IPS-15b (cell line): ENCODE measurements at regions not wholly inside any gene's neighbourhood (a gene's known extent, or its start where the extent isn't known, plus 50 kb on each side); places are given as distances from the start of the nearest gene placed in this dataset.

ENCODE experiments used
- H3K27me3 ChIP-seq: one replicate; pipeline ENCODE4 v1.6.1; 2013; ENCODE audit warnings: low read length; ENCODE audit not compliant: control insufficient read depth, insufficient read depth
- H3K36me3 ChIP-seq: one replicate; pipeline ENCODE4 v1.6.1; 2013; ENCODE audit warnings: low read length; ENCODE audit not compliant: control insufficient read depth, insufficient read depth
- H3K4me1 ChIP-seq: one replicate; pipeline ENCODE4 v1.6.1; 2013; ENCODE audit warnings: mild to moderate bottlenecking, low read length; ENCODE audit not compliant: control insufficient read depth, insufficient read depth
- H3K4me3 ChIP-seq: one replicate; pipeline ENCODE4 v1.5.1; 2013; ENCODE audit warnings: low read depth, low read length
- H3K9ac ChIP-seq: one replicate; pipeline ENCODE4 v1.6.1; 2013; ENCODE audit warnings: low read depth, mild to moderate bottlenecking, low read length
- H3K9me3 ChIP-seq: one replicate; pipeline ENCODE4 v1.6.1; 2013; ENCODE audit warnings: mild to moderate bottlenecking, low read length; ENCODE audit not compliant: control insufficient read depth, insufficient read depth

DNA sequence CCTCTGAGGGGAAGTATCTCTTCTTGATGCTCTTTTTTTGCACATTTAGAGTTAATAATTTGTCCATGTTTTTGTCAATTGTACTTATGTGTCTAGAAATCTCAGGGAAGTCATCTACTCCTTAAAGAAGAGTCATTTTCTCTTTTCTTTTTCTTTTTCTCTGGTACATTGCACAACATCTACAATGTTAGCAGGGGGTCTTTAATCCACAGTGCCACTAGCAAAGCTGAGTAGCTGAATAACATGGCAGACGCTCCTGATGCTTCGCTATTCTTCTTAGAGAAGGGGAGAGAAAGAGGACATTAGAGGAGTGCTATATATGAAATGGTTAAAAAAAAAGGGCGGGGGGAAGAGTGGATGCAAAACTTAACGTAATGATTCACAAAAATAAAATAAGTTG is 399.6 kb upstream of the CWC22 start:
- H3K36me3 ChIP-seq: no peaks in the 10 kb centered on the region
- H3K4me1 ChIP-seq: no peaks in the 10 kb centered on the region
- no peaks in the 10 kb centered on the region for H3K9me3 ChIP-seq
- no peak overlapping the region for H3K9ac ChIP-seq
- no peak overlapping the region for H3K4me3 ChIP-seq
- no peaks in the 10 kb centered on the region for H3K27me3 ChIP-seq

DNA sequence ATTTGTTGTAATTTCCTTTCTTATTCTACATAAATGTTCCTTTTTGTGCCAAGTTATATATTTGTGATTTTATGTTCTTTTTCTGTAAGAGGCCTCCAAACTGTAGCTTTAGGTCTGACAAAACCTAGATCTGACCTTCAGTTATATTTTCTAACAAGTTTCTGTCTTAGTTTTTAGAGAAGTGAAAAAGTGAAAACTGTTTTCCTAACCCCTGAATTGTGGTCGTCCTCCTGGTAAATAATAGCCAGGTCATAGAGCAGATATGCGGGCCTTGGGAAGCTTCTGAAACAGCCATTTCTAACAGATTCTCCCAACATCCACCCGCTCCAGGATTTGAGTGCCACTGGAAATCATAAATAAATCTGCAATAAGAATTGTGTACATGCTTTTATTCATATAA is 398.4 kb upstream of the CWC22 start:
- Histone ChIP-seq H3K27me3 (no peaks in the 10 kb centered on the region), H3K4me3 (no peak overlapping the region), H3K9me3 (no peaks in the 10 kb centered on the region), H3K36me3 (no peaks in the 10 kb centered on the region), H3K9ac (no peak overlapping the region), H3K4me1 (no peaks in the 10 kb centered on the region)

DNA sequence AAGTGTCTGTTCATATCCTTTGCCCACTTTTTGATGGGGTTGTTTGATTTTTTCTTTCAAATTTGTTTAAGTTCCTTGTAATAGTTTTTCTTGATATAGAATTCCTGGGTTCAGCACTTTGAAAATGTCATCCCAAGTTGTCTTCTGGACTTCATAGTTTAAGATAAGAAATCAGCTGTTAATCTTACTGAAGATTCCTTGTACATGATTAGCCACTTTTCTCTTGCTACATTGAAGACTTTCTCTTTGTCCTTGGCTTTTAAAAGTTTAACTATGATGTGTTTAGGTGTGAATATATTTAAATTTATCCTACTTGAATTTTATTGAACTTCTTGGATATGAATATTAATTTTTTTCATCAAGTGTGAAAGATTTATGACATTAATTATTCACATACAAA is 387.2 kb upstream of the CWC22 start:
- no peaks in the 10 kb centered on the region for H3K4me1 ChIP-seq
- no peak overlapping the region for H3K9ac ChIP-seq
- H3K9me3 ChIP-seq: no peaks in the 10 kb centered on the region
- H3K36me3 ChIP-seq: no peaks in the 10 kb centered on the region
- no peaks in the 10 kb centered on the region for H3K27me3 ChIP-seq
- H3K4me3 ChIP-seq: no peak overlapping the region

DNA sequence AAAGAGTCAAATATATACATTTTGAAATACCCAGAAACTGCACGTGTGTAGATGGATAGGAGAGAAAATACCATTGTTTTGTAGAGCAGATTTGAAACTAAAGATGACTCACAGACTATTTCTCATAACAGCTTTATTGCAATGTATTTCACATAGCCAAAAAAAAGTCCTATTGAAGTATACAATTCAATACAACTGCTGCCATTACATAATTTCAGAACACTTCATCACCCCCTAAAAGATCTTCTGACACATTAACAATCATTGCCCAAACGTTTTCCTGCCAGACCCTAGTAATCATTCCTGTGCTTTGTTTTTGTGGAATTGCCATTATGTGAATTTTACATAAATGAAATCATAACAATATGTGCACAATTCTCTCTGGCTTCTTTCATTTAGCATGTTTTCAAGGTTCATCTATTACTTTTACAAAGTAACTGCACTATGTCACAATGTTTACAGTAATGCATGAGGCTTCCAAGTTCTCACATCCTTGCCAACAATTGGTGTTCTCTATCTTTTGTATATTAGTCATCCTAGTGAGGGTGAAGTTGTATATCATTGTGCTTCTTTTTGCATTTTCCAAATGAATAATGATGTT is 378.6 kb upstream of the CWC22 start:
- Histone ChIP-seq H3K4me1 (no peaks in the 10 kb centered on the region), H3K9me3 (no peaks in the 10 kb centered on the region), H3K27me3 (no peaks in the 10 kb centered on the region), H3K9ac (no peak overlapping the region), H3K36me3 (no peaks in the 10 kb centered on the region), H3K4me3 (no peak overlapping the region)

DNA sequence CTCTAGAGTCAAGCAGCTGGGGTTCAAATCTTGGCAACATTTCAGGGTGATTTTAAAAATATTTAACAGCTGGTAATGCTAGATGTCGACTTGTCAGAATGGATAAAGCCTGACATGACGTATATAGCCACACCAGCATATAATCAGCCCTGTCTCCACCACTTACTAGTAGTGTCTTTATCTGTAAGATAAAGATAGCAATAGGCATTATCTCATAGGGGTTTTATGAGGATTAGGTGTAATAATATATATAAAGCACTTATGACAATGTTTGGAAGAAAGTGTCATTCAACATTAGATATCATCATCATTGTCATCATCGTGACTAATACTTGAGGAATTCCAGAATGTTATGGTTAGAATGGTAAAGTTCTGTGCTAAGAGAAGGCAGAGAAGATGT is 369.0 kb upstream of the CWC22 start:
- H3K36me3 ChIP-seq: no peaks in the 10 kb centered on the region
- H3K9ac ChIP-seq: no peak overlapping the region
- no peaks in the 10 kb centered on the region for H3K9me3 ChIP-seq
- no peak overlapping the region for H3K4me3 ChIP-seq
- H3K27me3 ChIP-seq: no peaks in the 10 kb centered on the region
- H3K4me1 ChIP-seq: no peaks in the 10 kb centered on the region

DNA sequence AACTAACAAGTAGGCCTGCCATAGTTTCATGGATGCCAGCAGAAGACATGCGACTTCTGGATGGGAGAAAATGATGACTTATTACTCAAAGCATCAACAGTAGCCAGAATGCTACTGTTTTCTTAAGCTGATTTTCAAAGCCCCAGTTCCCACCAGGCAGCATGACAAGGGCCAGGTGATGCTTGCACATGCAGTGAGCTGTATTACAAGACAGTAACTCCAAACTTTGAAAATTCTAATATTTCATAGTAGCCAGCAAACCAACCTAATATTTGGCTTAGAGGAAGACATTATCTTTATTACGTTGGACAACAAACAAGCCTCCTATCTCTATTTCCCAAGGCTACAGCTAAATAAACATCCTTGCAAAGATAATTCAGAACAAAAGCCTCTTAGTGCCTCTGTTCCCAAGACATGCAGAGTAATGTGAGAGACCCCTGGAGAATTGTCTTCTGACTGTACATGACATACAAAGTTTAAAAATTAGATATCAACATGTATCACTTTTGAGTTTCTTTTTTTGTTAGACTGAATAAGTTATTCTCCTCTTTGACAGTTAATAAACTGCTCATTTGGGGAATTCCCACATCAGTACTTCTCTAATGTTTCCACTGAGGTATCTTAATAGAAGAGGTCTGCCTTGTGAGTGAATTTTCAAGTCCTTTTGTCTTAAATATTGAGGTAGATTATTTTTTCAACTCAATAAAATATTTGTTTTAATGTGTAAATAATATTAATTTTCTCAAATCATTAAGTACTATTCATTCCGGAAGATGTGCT is 367.6 kb upstream of the CWC22 start:
- Histone ChIP-seq H3K9me3 (no peaks in the 10 kb centered on the region), H3K9ac (no peak overlapping the region), H3K4me3 (no peak overlapping the region), H3K4me1 (peaks cover 3% of the 10 kb centered on the region), H3K27me3 (no peaks in the 10 kb centered on the region), H3K36me3 (no peaks in the 10 kb centered on the region)

DNA sequence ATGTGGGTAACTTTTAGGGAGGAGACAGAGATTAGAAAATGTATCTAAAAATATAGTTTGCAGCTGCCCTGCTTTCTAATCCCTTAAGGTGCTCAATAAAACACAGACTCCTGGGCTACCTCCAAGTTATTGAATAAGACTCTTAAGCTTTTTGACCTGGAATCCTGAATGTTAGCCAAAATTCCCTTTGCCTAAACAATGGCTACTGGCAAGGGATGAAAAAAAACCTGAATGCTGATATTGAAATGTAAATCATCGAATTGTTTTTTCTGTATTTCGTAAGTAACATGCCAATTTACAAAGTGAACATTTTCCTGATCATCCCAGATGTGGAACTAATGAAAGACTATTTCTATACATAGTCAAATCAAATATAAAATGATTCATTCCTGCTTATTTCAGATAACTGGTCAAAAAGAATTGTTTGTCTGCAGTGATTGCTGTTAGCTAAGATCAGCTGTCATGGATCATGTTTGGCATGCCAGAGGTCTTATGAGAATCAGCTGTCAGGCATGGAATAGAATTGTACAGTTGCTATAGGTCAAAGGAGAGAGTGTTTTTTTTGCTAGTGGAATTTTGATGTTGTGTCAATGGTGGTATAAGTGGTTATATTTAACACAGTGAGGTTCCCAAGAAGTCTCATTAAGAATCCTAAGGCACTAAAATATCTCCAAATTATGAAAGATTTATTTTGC is 363.6 kb upstream of the CWC22 start:
- H3K4me3 ChIP-seq: no peak overlapping the region
- no peaks in the 10 kb centered on the region for H3K9me3 ChIP-seq
- H3K27me3 ChIP-seq: no peaks in the 10 kb centered on the region
- peaks cover 3% of the 10 kb centered on the region for H3K4me1 ChIP-seq
- no peaks in the 10 kb centered on the region for H3K36me3 ChIP-seq
- H3K9ac ChIP-seq: no peak overlapping the region

DNA sequence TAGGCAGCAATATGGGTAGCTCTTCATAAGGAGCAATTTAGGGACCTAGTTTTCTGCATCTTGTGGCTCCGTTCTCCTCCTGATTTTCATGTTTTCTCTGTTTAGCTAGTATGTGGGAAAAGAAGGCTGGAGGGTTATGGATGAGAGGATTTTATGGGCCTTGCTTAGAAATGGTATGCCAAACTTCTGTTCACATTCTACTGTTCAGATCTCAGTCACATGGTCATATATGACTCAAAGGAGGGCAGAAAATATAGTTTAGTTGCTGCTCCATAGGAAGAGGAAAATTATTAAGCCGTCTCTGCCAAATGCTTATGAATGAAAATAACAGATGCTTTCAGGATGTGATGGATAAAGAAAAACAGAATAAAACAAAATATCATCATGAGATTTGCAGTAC is 361.8 kb upstream of the CWC22 start:
- H3K4me3 ChIP-seq: no peak overlapping the region
- no peak overlapping the region for H3K9ac ChIP-seq
- no peaks in the 10 kb centered on the region for H3K27me3 ChIP-seq
- no peaks in the 10 kb centered on the region for H3K36me3 ChIP-seq
- peaks cover 3% of the 10 kb centered on the region for H3K4me1 ChIP-seq
- no peaks in the 10 kb centered on the region for H3K9me3 ChIP-seq

DNA sequence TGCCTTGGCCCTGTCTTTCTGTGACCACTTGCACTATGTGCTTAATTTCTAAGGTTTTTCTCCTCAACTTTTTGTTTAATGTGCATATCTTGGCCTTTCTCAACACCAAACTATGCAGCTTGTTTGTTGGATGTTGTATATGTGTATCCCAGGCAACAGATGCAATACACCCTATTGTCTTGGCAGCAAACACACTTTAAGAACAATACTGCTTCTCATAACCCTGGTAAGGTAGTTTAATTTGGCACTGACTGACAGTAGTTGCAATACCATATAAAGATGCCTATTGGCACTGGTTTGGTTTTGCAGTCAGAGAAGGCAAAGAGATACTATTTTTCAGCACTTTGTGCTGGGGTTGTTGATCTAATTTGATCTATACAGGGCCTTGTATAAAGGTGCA is 360.7 kb upstream of the CWC22 start:
- Histone ChIP-seq H3K4me3 (no peak overlapping the region), H3K27me3 (no peaks in the 10 kb centered on the region), H3K4me1 (peaks cover 3% of the 10 kb centered on the region), H3K36me3 (no peaks in the 10 kb centered on the region), H3K9ac (no peak overlapping the region), H3K9me3 (no peaks in the 10 kb centered on the region)

DNA sequence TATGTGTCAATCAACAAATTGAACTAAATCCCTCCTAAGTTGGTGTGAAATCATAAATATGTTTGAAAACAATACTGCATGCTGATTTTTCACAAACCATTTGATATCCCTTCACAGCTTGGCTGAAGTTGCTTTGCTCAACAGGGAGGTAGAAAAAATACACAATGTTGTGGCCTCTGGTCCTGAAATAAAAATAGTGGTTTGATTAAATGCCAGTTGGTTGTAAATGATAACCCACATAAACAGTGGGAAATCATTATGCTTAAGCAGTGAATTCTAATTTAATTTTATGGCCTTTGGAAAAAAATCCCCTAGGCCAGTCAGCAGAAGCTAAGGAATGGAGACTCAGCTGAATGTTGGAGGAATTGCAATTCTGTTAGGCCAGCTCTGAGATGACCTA is 359.4 kb upstream of the CWC22 start:
- Histone ChIP-seq H3K27me3 (no peaks in the 10 kb centered on the region), H3K9me3 (no peaks in the 10 kb centered on the region), H3K4me3 (no peak overlapping the region), H3K9ac (no peak overlapping the region), H3K4me1 (peaks cover 3% of the 10 kb centered on the region), H3K36me3 (no peaks in the 10 kb centered on the region)

DNA sequence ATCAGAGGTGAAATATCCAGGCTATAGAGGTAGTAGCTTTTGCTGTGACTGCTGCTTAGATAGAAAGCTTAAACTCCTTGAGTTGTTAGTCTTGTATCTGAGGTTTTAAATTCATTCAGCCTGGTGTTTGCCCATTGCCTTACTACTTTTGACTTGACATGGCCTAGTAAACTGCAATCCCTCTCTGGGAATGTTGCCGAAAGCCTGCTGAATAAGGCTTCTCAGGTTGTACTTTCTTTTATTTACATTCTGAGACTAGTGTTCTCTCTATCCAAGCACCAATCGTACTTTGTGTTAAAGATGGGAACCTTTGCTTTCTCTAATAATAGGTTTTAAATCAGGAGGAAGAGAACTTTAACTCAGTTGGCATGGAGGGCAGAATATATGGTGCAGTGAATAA is 357.6 kb upstream of the CWC22 start:
- no peaks in the 10 kb centered on the region for H3K27me3 ChIP-seq
- H3K4me3 ChIP-seq: no peak overlapping the region
- no peak overlapping the region for H3K9ac ChIP-seq
- no peaks in the 10 kb centered on the region for H3K4me1 ChIP-seq
- H3K9me3 ChIP-seq: no peaks in the 10 kb centered on the region
- no peaks in the 10 kb centered on the region for H3K36me3 ChIP-seq

DNA sequence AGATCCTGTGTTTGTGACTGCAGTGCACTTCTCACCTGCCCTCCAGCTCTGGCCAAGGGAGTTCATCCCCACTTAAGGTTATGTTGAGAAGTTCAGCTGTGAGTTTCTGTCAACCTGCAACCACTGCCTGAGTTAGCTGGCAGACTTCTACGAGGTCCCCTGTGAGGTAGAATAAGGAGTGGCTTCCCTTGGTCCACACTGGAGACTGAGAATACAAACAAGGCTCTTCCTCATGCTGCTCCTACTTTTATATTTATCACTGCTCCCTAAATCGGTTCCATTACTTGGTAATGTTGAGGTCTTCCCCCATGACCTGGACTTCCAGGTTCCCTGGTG is 353.2 kb upstream of the CWC22 start:
- Histone ChIP-seq H3K4me1 (no peaks in the 10 kb centered on the region), H3K27me3 (no peaks in the 10 kb centered on the region), H3K9me3 (no peaks in the 10 kb centered on the region), H3K36me3 (no peaks in the 10 kb centered on the region), H3K9ac (no peak overlapping the region), H3K4me3 (no peak overlapping the region)
